ENCODE measurements at regions not wholly inside any gene's neighbourhood (a gene's known extent, or its start where the extent isn't known, plus 50 kb on each side); places are given as distances from the start of the nearest gene placed in this dataset.

DNA sequence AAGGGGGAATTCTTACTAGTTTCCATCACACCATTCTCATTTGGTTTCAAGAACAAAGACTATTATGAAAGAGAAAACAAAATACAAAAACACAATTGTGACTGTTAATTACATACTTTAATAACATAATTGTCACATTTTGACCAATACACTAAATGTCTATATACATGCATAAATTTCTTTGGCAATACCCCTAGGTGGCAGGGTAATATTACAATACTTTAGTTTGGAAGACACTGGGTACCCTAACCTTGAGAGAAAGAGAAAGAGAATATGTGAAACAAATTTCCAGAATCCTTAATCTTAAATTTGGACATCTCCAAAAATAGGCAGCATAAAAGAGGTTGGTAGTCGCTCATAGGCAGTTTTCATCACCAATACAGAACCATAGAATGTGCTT, 619.6 kb upstream of the ADAMTS16 start:
- TF ChIP-seq, protein P1, sequence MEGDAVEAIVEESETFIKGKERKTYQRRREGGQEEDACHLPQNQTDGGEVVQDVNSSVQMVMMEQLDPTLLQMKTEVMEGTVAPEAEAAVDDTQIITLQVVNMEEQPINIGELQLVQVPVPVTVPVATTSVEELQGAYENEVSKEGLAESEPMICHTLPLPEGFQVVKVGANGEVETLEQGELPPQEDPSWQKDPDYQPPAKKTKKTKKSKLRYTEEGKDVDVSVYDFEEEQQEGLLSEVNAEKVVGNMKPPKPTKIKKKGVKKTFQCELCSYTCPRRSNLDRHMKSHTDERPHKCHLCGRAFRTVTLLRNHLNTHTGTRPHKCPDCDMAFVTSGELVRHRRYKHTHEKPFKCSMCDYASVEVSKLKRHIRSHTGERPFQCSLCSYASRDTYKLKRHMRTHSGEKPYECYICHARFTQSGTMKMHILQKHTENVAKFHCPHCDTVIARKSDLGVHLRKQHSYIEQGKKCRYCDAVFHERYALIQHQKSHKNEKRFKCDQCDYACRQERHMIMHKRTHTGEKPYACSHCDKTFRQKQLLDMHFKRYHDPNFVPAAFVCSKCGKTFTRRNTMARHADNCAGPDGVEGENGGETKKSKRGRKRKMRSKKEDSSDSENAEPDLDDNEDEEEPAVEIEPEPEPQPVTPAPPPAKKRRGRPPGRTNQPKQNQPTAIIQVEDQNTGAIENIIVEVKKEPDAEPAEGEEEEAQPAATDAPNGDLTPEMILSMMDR (IDR thresholded peaks at IDR 0.05): no peak
- TF ChIP-seq POLR2A (IDR thresholded peaks at IDR 0.05): no peak

Measured in Peyer's patch (tissue), 4 donors.